ENCODE measurements at regions not wholly inside any gene's neighbourhood (a gene's known extent, or its start where the extent isn't known, plus 50 kb on each side); places are given as distances from the start of the nearest gene placed in this dataset.

DNA sequence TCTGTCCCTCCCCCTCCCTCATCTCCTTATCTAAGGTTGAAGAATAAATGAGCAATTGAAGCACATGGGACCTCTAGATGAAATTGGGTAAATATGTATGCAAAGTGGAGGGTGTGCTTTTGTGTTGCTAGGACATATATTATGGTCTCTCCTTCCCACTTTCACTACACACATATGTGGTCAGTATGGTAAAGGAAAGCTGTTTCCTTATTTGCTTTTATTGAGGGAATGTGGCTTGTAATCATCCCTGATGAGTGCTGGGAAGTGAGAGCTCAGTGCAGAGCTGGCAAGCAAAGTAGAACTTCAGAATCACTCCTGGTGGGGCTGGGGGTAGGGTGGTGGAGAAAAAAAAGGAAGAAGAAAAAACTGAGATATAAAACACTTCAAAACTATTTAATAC, 189.9 kb upstream of the ATP5MC3 start:
- TF ChIP-seq, protein P1, sequence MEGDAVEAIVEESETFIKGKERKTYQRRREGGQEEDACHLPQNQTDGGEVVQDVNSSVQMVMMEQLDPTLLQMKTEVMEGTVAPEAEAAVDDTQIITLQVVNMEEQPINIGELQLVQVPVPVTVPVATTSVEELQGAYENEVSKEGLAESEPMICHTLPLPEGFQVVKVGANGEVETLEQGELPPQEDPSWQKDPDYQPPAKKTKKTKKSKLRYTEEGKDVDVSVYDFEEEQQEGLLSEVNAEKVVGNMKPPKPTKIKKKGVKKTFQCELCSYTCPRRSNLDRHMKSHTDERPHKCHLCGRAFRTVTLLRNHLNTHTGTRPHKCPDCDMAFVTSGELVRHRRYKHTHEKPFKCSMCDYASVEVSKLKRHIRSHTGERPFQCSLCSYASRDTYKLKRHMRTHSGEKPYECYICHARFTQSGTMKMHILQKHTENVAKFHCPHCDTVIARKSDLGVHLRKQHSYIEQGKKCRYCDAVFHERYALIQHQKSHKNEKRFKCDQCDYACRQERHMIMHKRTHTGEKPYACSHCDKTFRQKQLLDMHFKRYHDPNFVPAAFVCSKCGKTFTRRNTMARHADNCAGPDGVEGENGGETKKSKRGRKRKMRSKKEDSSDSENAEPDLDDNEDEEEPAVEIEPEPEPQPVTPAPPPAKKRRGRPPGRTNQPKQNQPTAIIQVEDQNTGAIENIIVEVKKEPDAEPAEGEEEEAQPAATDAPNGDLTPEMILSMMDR (IDR thresholded peaks at IDR 0.05), result no peak

DNA sequence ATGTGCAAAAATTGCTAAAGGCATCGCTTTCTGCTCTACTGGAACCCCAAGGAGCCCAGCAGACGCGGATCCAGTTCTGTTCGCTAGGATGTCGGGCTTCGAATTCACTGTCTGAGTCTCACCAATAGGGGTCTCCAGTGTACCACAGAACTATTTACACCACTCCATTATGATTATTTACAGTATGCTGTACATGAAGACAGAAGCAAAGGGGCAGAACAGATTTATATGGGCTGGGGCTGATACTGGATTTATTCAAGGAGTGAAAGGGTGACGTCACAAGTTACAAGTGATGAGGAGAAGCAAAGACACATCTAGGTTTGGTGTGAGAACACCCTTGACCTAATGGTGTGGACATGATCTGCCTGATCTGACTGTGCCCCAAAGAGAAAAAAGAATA, 185.3 kb upstream of the ATP5MC3 start:
- DNase-seq (peak in 1 of 2 donors; percentile 18), ATAC-seq (peak in 3 of 8 donors; percentile 64 to 73 (median 67))
- no peak overlapping the region for H3K27ac ChIP-seq
- H3K9me3 ChIP-seq, result no peaks in the 10 kb centered on the region
- H3K36me3 ChIP-seq, result no peaks in the 10 kb centered on the region
- intact Hi-C loops (cut with DNase I), result loop anchor here in 9 of 10 donors (2.0 to 10.0 kb wide), 5 partner anchors 318 to 730 kb away; partner anchors contain the start of gene HOXD12 (in 2 of the 9)
- no peaks in the 10 kb centered on the region for H3K4me1 ChIP-seq
- WGBS, 2 donors, result 5 to 6% methylated on average over 7 of the region's 7 CpGs
- H3K27me3 ChIP-seq, result peaks cover 0 to 85% (median 75%) of the 10 kb centered on the region in 7 donors
- TF ChIP-seq, protein P1 (IDR thresholded peaks at IDR 0.05), result peak; percentile 50 to 84 (median 72)
- H3K4me3 ChIP-seq, result no peak overlapping the region

More for the DNA sequence above, 189.9 kb upstream of the ATP5MC3 start:
- no peaks in the 10 kb centered on the region for H3K9me3 ChIP-seq
- ATAC-seq (no peak), DNase-seq (no peak)
- H3K27me3 ChIP-seq, result peaks cover 0 to 62% (median 45%) of the 10 kb centered on the region in 7 donors
- no peak overlapping the region for H3K4me3 ChIP-seq
- H3K36me3 ChIP-seq, result no peaks in the 10 kb centered on the region
- peaks cover 0 to 20% (median 0%) of the 10 kb centered on the region in 9 donors for H3K4me1 ChIP-seq
- no peak overlapping the region for H3K27ac ChIP-seq
- intact Hi-C loops (cut with DNase I), result no loop called here

DNA sequence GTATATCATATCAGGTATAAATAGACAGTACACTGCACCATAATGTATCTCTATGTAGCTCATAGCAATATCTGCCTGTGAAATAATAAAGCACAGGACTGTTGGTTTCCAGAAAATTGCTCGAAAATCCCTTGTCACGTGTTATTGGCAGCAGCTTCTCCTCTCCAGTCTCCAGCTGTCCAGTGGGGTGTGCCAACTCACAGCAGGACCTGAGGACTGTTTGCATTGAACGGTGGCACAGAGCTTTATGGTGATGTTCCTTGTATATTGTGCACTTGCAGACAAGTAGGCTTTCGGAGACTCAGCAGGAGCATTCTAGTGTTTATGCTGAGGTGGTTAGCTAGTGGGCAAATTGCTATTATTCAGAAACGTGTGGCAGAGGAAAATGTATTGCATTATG, 182.2 kb upstream of the ATP5MC3 start:
- H3K4me1 ChIP-seq, result no peaks in the 10 kb centered on the region
- H3K36me3 ChIP-seq, result no peaks in the 10 kb centered on the region
- DNase-seq, result no peak
- WGBS, 2 donors, result 61 to 76% methylated on average over 5 of the region's 5 CpGs
- peaks cover 0 to 90% (median 63%) of the 10 kb centered on the region in 7 donors for H3K27me3 ChIP-seq
- intact Hi-C loops (cut with DNase I), result loop anchor here in 2 of 10 donors (10.0 kb wide), 1 partner anchor 321 kb away; no protein-coding TSS in a partner anchor
- TF ChIP-seq, protein P1 (IDR thresholded peaks at IDR 0.05), result no peak
- no peaks in the 10 kb centered on the region for H3K9me3 ChIP-seq
- H3K27ac ChIP-seq, result no peak overlapping the region
- H3K4me3 ChIP-seq, result no peak overlapping the region
- no peak for ATAC-seq

DNA sequence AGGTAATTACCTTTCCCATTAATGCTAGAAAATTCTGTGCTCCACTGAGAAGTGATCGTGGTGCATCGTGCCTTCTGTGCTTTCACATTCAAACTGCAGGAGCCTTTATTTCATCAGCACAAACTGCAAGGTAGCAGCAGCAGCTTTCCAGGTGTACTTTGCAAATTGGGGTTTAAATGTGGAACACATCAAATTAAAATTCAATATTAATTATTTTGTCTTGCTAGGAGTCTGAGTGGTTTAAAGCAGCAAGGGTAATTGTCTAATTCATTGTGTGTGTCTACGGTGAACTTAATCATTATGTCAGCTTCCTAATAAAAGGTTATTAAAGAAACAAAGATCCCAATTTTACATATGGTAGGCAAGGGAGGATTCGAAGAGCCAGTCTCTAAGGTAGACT, 180.8 kb upstream of the ATP5MC3 start:
- H3K27ac ChIP-seq, result no peak overlapping the region
- peaks cover 0 to 90% (median 59%) of the 10 kb centered on the region in 7 donors for H3K27me3 ChIP-seq
- TF ChIP-seq, protein P1 (IDR thresholded peaks at IDR 0.05), result no peak
- no peak for DNase-seq
- intact Hi-C loops (cut with DNase I), result loop anchor here in 2 of 10 donors (10.0 kb wide), 1 partner anchor 322 kb away; no protein-coding TSS in a partner anchor
- ATAC-seq, result no peak
- WGBS, 2 donors, result 86 to 87% methylated on average over 4 of the region's 4 CpGs
- no peaks in the 10 kb centered on the region for H3K9me3 ChIP-seq
- H3K4me1 ChIP-seq, result no peaks in the 10 kb centered on the region
- no peaks in the 10 kb centered on the region for H3K36me3 ChIP-seq
- no peak overlapping the region for H3K4me3 ChIP-seq
